PFSK-1 (cell line): ENCODE measurements at regions not wholly inside any gene's neighbourhood (a gene's known extent, or its start where the extent isn't known, plus 50 kb on each side); places are given as distances from the start of the nearest gene placed in this dataset.

ENCODE experiments used
- FOXP2 ChIP-seq: optimal IDR thresholded peaks from 2 replicates; pipeline ENCODE3; 2011; ENCODE audit warnings: borderline replicate concordance, control low read depth, inconsistent platforms; ENCODE audit not compliant: insufficient read depth; ENCODE audit errors: extremely low read length, extremely low read depth
- POLR2AphosphoS5 ChIP-seq: IDR thresholded peaks from 2 replicates; pipeline ENCODE4 v1.6.1; 2012; ENCODE audit warnings: low read depth, mild to moderate bottlenecking, control low read depth, low read length, moderate library complexity
- SIN3A ChIP-seq: IDR thresholded peaks from 2 replicates; pipeline ENCODE4 v1.6.1; 2012; ENCODE audit warnings: mild to moderate bottlenecking, low read length, moderate library complexity, borderline replicate concordance; ENCODE audit not compliant: insufficient read depth
- TAF1 ChIP-seq: IDR thresholded peaks from 2 replicates; pipeline ENCODE4 v1.6.1; 2012; ENCODE audit warnings: low read length, control low read depth, borderline replicate concordance; ENCODE audit not compliant: insufficient read depth
- TF ChIP-seq, protein P1 (sequence below), 2 experiments: IDR thresholded peaks; 2 replicates each; pipeline versions ENCODE4 v1.6.1 to v1.8.0; 2011 to 2012; ENCODE audit warnings: low read depth in 2 of 2, low read length in 2 of 2, control low read depth in 1 of 2, inconsistent platforms in 1 of 2, mild to moderate bottlenecking in 1 of 2, moderate library complexity in 1 of 2; ENCODE audit not compliant: insufficient read depth in 1 of 2

DNA sequence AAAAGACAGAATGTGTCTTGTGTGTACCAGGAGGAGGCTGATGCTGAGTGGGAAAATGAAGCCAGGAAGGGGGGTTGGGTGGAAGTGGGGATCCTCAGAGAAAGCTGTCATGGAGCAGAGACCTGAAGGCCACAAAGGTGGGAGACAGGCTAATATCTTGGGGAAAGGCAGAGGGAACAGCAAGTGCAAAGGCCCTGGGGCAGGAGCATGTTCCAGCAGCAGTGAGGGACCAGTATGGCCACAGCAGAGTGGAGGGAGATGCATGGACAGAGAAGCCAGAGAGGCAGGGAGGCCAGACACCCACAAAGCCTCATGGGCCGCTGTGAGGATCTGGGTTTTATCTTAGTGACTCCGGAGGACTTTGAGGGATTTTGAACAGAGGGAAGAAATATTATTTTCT, 254.2 kb upstream of the SULF2 start:
- TF ChIP-seq, protein P1, sequence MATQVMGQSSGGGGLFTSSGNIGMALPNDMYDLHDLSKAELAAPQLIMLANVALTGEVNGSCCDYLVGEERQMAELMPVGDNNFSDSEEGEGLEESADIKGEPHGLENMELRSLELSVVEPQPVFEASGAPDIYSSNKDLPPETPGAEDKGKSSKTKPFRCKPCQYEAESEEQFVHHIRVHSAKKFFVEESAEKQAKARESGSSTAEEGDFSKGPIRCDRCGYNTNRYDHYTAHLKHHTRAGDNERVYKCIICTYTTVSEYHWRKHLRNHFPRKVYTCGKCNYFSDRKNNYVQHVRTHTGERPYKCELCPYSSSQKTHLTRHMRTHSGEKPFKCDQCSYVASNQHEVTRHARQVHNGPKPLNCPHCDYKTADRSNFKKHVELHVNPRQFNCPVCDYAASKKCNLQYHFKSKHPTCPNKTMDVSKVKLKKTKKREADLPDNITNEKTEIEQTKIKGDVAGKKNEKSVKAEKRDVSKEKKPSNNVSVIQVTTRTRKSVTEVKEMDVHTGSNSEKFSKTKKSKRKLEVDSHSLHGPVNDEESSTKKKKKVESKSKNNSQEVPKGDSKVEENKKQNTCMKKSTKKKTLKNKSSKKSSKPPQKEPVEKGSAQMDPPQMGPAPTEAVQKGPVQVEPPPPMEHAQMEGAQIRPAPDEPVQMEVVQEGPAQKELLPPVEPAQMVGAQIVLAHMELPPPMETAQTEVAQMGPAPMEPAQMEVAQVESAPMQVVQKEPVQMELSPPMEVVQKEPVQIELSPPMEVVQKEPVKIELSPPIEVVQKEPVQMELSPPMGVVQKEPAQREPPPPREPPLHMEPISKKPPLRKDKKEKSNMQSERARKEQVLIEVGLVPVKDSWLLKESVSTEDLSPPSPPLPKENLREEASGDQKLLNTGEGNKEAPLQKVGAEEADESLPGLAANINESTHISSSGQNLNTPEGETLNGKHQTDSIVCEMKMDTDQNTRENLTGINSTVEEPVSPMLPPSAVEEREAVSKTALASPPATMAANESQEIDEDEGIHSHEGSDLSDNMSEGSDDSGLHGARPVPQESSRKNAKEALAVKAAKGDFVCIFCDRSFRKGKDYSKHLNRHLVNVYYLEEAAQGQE (IDR thresholded peaks at IDR 0.05; ENCODE audit: insufficient read depth in 1 of 2, low read depth in 2 of 2, low read length in 2 of 2), result no peak
- no peak for TF ChIP-seq TAF1
- no peak for TF ChIP-seq POLR2AphosphoS5
- no peak for TF ChIP-seq FOXP2
- no peak for TF ChIP-seq SIN3A

- TF ChIP-seq TAF1, result no peak
- TF ChIP-seq FOXP2, result no peak
- TF ChIP-seq, protein P1 (IDR thresholded peaks at IDR 0.05; ENCODE audit: insufficient read depth in 1 of 2, low read depth in 2 of 2, low read length in 2 of 2), result no peak
- no peak for TF ChIP-seq SIN3A
- no peak for TF ChIP-seq POLR2AphosphoS5
Observed at GRCh38 chr20:48038713-48039112, 253.4 kb upstream of the SULF2 start.

GRCh38 chr20:48035961-48036731, 250.9 kb upstream of the SULF2 start:
- TF ChIP-seq, protein P1 (IDR thresholded peaks at IDR 0.05; ENCODE audit: insufficient read depth in 1 of 2, low read depth in 2 of 2, low read length in 2 of 2), result no peak
- TF ChIP-seq FOXP2 (no peak), POLR2AphosphoS5 (no peak), TAF1 (no peak), SIN3A (no peak)

DNA sequence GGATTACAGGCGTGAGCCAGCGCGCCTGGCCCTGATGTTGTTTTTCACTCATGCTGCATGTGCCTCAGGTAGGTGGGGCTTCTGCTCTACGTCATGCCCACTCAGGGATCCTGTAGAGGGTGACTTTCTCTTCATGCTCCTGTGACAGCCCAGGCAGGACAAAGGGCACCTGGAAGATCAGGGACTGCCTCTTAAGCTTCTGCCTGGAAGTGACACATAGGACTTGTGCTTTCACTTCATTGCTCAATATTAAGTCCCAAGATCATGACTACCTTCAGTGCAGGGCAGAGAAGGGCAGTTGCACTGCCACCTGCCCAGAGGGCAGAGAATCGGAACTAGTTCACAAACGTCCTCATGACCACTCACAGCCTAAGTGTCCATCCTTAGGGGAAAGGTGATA, 249.5 kb upstream of the SULF2 start:
- TF ChIP-seq, protein P1 (IDR thresholded peaks at IDR 0.05; ENCODE audit: insufficient read depth in 1 of 2, low read depth in 2 of 2, low read length in 2 of 2), result no peak

DNA sequence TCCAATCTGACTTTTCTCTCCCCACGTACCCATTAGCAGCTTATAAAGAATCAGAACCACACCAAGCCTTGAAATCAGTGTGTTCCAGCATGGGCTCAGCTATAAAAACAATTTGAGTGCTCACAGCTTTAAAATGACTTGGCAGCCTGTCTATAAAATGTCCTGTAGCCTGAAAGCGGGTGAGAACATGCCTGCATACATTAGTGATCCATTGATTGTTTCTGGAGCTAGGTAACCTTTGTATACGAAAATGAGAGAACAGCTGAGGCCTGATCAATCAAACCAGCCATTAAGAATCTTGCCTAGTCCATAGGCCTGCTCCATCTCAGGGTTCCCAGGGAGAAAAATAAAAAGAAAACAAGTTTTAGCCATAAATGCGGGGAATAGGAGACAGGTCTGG, 245.8 kb upstream of the SULF2 start:
- TF ChIP-seq, protein P1 (IDR thresholded peaks at IDR 0.05; ENCODE audit: insufficient read depth in 1 of 2, low read depth in 2 of 2, low read length in 2 of 2), result no peak
- TF ChIP-seq SIN3A, result no peak
- no peak for TF ChIP-seq TAF1
- no peak for TF ChIP-seq FOXP2
- no peak for TF ChIP-seq POLR2AphosphoS5
